Astrocyte (in vitro differentiated cells and primary cell): ENCODE measurements at regions not wholly inside any gene's neighbourhood (a gene's known extent, or its start where the extent isn't known, plus 50 kb on each side); places are given as distances from the start of the nearest gene placed in this dataset.

ENCODE experiments used
- DNase-seq: peaks from one replicate; pipeline ENCODE4 v3.0.0-alpha.2; 2010; ENCODE audit warnings: low read depth
- FAIRE-seq: peaks from 2 replicates; lab custom pipeline; 2011; peaks lifted over from hg19 to GRCh38; lab: Jason Lieb, UNC
- H2AFZ ChIP-seq: 2 replicates; pipeline ENCODE4 v1.6.0; 2012; ENCODE audit warnings: low read depth, low read length, inconsistent platforms
- H3K27ac ChIP-seq: 2 replicates; pipeline ENCODE4 v1.5.1; 2011; ENCODE audit warnings: low read depth, low read length, inconsistent platforms
- H3K27me3 ChIP-seq: 2 replicates; pipeline ENCODE4 v1.6.0; 2011; ENCODE audit warnings: low read length, inconsistent platforms; ENCODE audit not compliant: insufficient read depth
- H3K36me3 ChIP-seq: 2 replicates; pipeline ENCODE4 v1.5.1; 2011; ENCODE audit warnings: low read length, inconsistent platforms; ENCODE audit not compliant: insufficient read depth
- H3K4me1 ChIP-seq: 2 replicates; pipeline ENCODE4 v1.5.1; 2011; ENCODE audit warnings: low read length, inconsistent platforms; ENCODE audit not compliant: insufficient read depth
- H3K4me2 ChIP-seq: 2 replicates; pipeline ENCODE4 v1.6.0; 2012; ENCODE audit warnings: low read length, inconsistent platforms
- H3K4me3 ChIP-seq: 2 replicates; pipeline ENCODE4 v1.5.1; 2011; ENCODE audit warnings: low read depth, mild to moderate bottlenecking, low read length, inconsistent platforms; ENCODE audit not compliant: insufficient read depth
- H3K79me2 ChIP-seq: 2 replicates; pipeline ENCODE4 v1.6.0; 2012; ENCODE audit warnings: mild to moderate bottlenecking, low read length, inconsistent platforms; ENCODE audit not compliant: insufficient read depth
- H3K9ac ChIP-seq: 2 replicates; pipeline ENCODE4 v1.6.0; 2012; ENCODE audit warnings: mild to moderate bottlenecking, low read length, inconsistent platforms
- H3K9me3 ChIP-seq: 2 replicates; pipeline ENCODE4 v1.5.1; 2012; ENCODE audit warnings: low read depth, mild to moderate bottlenecking, low read length, inconsistent platforms; ENCODE audit not compliant: insufficient read depth
- H4K20me1 ChIP-seq: 2 replicates; pipeline ENCODE4 v1.6.0; 2012; ENCODE audit warnings: low read length, inconsistent platforms; ENCODE audit not compliant: insufficient read depth
- H3K27ac Mint-ChIP-seq: one replicate; pipeline ENCODE4 v1.8.0; 2021; ENCODE audit warnings: mild to moderate bottlenecking, mixed read lengths; ENCODE audit not compliant: unreplicated experiment
- H3K27me3 Mint-ChIP-seq: one replicate; pipeline ENCODE4 v1.8.0; 2021; ENCODE audit warnings: low read depth, mixed read lengths; ENCODE audit not compliant: unreplicated experiment
- H3K36me3 Mint-ChIP-seq: one replicate; pipeline ENCODE4 v1.8.0; 2021; ENCODE audit warnings: low read depth, mixed read lengths; ENCODE audit not compliant: unreplicated experiment
- H3K4me1 Mint-ChIP-seq: one replicate; pipeline ENCODE4 v1.8.0; 2021; ENCODE audit warnings: low read depth, mixed read lengths; ENCODE audit not compliant: unreplicated experiment
- H3K4me3 Mint-ChIP-seq: one replicate; pipeline ENCODE4 v1.8.0; 2021; ENCODE audit warnings: mild to moderate bottlenecking, moderate library complexity, mixed read lengths; ENCODE audit not compliant: unreplicated experiment
- H3K9me3 Mint-ChIP-seq: one replicate; pipeline ENCODE4 v1.8.0; 2021; ENCODE audit warnings: mild to moderate bottlenecking, mixed read lengths; ENCODE audit not compliant: unreplicated experiment
- EZH2 ChIP-seq: IDR thresholded peaks from 2 replicates; pipeline ENCODE4 v1.6.1; 2012; ENCODE audit warnings: mild to moderate bottlenecking, low read length, inconsistent platforms; ENCODE audit not compliant: insufficient read depth
- TF ChIP-seq, protein P1 (sequence below): IDR thresholded peaks from 2 replicates; pipeline ENCODE4 v1.5.1; 2011; ENCODE audit warnings: low read depth, mild to moderate bottlenecking, inconsistent platforms, low read length, moderate library complexity; ENCODE audit not compliant: insufficient read depth

DNA sequence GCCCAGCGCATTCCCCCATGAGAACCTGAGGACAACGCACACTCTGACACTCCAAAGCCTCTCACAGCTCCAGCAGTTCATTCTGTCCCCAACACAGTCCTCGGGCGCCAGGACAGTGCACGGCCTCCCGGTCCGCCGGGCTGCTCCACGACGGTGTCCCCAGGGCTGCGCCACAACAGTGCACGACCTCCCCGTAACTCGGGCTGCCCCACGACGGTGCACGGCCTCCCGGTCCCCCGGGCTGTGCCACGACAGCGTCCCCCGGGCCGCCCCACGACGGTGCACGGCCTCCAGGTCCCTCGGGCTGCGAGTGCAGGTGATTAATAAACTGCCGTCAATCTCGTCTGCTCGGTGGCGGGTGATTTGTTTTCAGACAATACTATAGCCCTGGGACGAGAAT is 585.1 kb upstream of the FRG1 start:
- no peak overlapping the region for H2AFZ ChIP-seq
- H3K4me1 ChIP-seq = no peaks in the 10 kb centered on the region
- peaks cover 4% of the 10 kb centered on the region for H3K9me3 ChIP-seq
- Mint-ChIP-seq H3K27ac (no peak overlapping the region), H3K27me3 (no peaks in the 10 kb centered on the region), H3K4me1 (no peaks in the 10 kb centered on the region), H3K9me3 (peaks cover 4% of the 10 kb centered on the region), H3K36me3 (no peaks in the 10 kb centered on the region), H3K4me3 (no peak overlapping the region)
- H4K20me1 ChIP-seq = no peaks in the 10 kb centered on the region
- H3K36me3 ChIP-seq = no peaks in the 10 kb centered on the region
- no peak overlapping the region for H3K4me3 ChIP-seq
- no peak overlapping the region for H3K9ac ChIP-seq
- no peaks in the 10 kb centered on the region for H3K79me2 ChIP-seq
- no peak for TF ChIP-seq EZH2
- TF ChIP-seq, protein P1, sequence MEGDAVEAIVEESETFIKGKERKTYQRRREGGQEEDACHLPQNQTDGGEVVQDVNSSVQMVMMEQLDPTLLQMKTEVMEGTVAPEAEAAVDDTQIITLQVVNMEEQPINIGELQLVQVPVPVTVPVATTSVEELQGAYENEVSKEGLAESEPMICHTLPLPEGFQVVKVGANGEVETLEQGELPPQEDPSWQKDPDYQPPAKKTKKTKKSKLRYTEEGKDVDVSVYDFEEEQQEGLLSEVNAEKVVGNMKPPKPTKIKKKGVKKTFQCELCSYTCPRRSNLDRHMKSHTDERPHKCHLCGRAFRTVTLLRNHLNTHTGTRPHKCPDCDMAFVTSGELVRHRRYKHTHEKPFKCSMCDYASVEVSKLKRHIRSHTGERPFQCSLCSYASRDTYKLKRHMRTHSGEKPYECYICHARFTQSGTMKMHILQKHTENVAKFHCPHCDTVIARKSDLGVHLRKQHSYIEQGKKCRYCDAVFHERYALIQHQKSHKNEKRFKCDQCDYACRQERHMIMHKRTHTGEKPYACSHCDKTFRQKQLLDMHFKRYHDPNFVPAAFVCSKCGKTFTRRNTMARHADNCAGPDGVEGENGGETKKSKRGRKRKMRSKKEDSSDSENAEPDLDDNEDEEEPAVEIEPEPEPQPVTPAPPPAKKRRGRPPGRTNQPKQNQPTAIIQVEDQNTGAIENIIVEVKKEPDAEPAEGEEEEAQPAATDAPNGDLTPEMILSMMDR = no peak
- H3K4me2 ChIP-seq = no peak overlapping the region
- no peaks in the 10 kb centered on the region for H3K27me3 ChIP-seq
- no peak for FAIRE-seq
- no peak overlapping the region for H3K27ac ChIP-seq
- no peak for DNase-seq

DNA sequence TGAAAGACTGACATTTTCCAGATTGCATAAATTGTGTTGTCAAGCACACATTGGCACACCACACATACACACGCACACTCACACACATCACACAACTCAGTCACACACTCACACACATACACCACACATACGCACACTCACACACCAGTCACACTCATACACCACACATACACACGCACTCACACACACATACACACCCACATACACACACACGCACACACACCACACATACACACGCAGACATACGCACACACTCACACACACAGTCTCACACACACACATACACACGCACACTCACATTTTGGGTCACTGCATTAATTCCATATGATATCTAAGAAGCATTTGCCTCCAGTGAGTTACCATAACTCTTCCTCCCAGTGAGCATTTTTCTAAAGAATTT is 578.3 kb upstream of the FRG1 start:
- Mint-ChIP-seq H3K4me1 (no peaks in the 10 kb centered on the region), H3K36me3 (no peaks in the 10 kb centered on the region), H3K27ac (no peak overlapping the region), H3K4me3 (no peak overlapping the region), H3K27me3 (no peaks in the 10 kb centered on the region), H3K9me3 (no peaks in the 10 kb centered on the region)
- Histone ChIP-seq H3K4me3 (no peak overlapping the region), H3K4me2 (no peak overlapping the region), H3K4me1 (no peaks in the 10 kb centered on the region), H3K27ac (no peak overlapping the region), H3K36me3 (no peaks in the 10 kb centered on the region), H3K27me3 (no peaks in the 10 kb centered on the region), H2AFZ (no peak overlapping the region), H4K20me1 (no peaks in the 10 kb centered on the region), H3K79me2 (no peaks in the 10 kb centered on the region), H3K9ac (no peak overlapping the region), H3K9me3 (peaks cover 3% of the 10 kb centered on the region)
- TF ChIP-seq, protein P1 = no peak
- TF ChIP-seq EZH2 = no peak
- FAIRE-seq (no peak), DNase-seq (no peak)

DNA sequence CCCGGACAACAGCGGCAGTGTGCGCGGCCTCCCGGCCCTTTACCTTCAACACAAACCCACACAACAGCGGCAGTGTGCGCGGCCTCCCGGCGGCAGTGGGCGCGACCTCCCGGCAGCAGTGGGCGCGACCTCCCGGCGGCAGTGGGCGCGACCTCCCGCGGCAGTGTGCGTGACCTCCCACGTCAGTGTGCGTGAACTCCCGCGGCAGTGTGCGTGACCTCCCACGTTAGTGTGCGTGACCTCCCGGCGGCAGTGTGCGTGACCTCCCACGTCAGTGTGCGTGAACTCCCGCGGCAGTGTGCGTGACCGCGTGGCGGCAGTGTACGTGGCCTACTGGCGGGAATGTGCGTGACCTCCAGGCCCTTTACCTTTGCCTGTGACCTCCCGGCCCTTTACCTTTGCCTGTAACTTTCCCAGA is 576.6 kb upstream of the FRG1 start:
- FAIRE-seq = no peak
- no peaks in the 10 kb centered on the region for H3K9me3 Mint-ChIP-seq

More for the DNA sequence above, 576.6 kb upstream of the FRG1 start:
- Histone ChIP-seq H4K20me1 (no peaks in the 10 kb centered on the region), H3K36me3 (no peaks in the 10 kb centered on the region), H3K9me3 (peaks cover 3% of the 10 kb centered on the region), H3K27me3 (no peaks in the 10 kb centered on the region), H3K4me3 (no peak overlapping the region), H3K4me2 (no peak overlapping the region), H3K4me1 (no peaks in the 10 kb centered on the region), H3K9ac (no peak overlapping the region), H3K79me2 (no peaks in the 10 kb centered on the region), H2AFZ (no peak overlapping the region), H3K27ac (no peak overlapping the region)
- no peaks in the 10 kb centered on the region for H3K27me3 Mint-ChIP-seq
- H3K4me1 Mint-ChIP-seq = no peaks in the 10 kb centered on the region
- no peak overlapping the region for H3K27ac Mint-ChIP-seq
- no peak for TF ChIP-seq EZH2
- TF ChIP-seq, protein P1 = no peak
- no peak for DNase-seq
- H3K4me3 Mint-ChIP-seq = no peak overlapping the region
- H3K36me3 Mint-ChIP-seq = no peaks in the 10 kb centered on the region
